Smooth muscle cell (in vitro differentiated cells): ENCODE measurements at regions not wholly inside any gene's neighbourhood (a gene's known extent, or its start where the extent isn't known, plus 50 kb on each side); places are given as distances from the start of the nearest gene placed in this dataset.
A peak's percentile ranks its signal among the peaks of the same experiment; 100 is the strongest.

Source experiments
- DNase-seq: peaks from one replicate; lab custom pipeline; 2025; ENCODE audit not compliant: unreplicated experiment; lab: John Stamatoyannopoulos, UW
- H2AFZ ChIP-seq: fragments of 200-600 bp; sonication (generic); 2 replicates; pipeline ENCODE4 v1.6.0; 2016; ENCODE audit warnings: antibody characterized with exemption, low read depth, mild to moderate bottlenecking
- H3F3A ChIP-seq: fragments of 200-600 bp; sonication (generic); 2 replicates; pipeline ENCODE4 v1.6.0; 2017; ENCODE audit warnings: antibody characterized with exemption, low read depth
- H3K27ac ChIP-seq: fragments of 200-600 bp; sonication (generic); 2 replicates; pipeline ENCODE4 v1.5.1; 2016; ENCODE audit warnings: low read depth, mild to moderate bottlenecking
- H3K27me3 ChIP-seq: fragments of 200-600 bp; sonication (generic); 2 replicates; pipeline ENCODE4 v1.6.1; 2016; ENCODE audit warnings: low read depth, mild to moderate bottlenecking
- H3K36me3 ChIP-seq: fragments of 200-600 bp; sonication (generic); 2 replicates; pipeline ENCODE4 v1.5.1; 2016; ENCODE audit warnings: low read depth
- H3K4me1 ChIP-seq: fragments of 200-600 bp; sonication (generic); 2 replicates; pipeline ENCODE4 v1.5.1; 2016; ENCODE audit warnings: low read depth
- H3K4me2 ChIP-seq: fragments of 200-600 bp; sonication (generic); 2 replicates; pipeline ENCODE4 v1.6.0; 2016; ENCODE audit warnings: mild to moderate bottlenecking
- H3K4me3 ChIP-seq: fragments of 200-600 bp; sonication (generic); 2 replicates; pipeline ENCODE4 v1.5.1; 2016; ENCODE audit warnings: mild to moderate bottlenecking
- H3K79me2 ChIP-seq: fragments of 200-600 bp; sonication (generic); 2 replicates; pipeline ENCODE4 v1.6.0; 2016; ENCODE audit warnings: low read depth, mild to moderate bottlenecking
- H3K9ac ChIP-seq: fragments of 200-600 bp; sonication (generic); 2 replicates; pipeline ENCODE4 v1.6.0; 2016; ENCODE audit warnings: low read depth
- H3K9me3 ChIP-seq: fragments of 200-600 bp; sonication (generic); replicated peaks from 2 replicates; pipeline ENCODE4 v1.5.1; 2016; ENCODE audit warnings: low read depth
- H4K20me1 ChIP-seq: fragments of 200-600 bp; sonication (generic); 2 replicates; pipeline ENCODE4 v1.6.0; 2016; ENCODE audit warnings: low read depth
- CTCF ChIP-seq: fragments of 200-600 bp; sonication (generic); IDR thresholded peaks from 2 replicates; pipeline ENCODE4 v1.5.1; 2017; ENCODE audit warnings: borderline replicate concordance, mild to moderate bottlenecking, antibody characterized with exemption; ENCODE audit not compliant: insufficient read depth, poor library complexity, severe bottlenecking
- WGBS: methylation state at CpG from one replicate; pipeline ENCODE4 v1.1.7; 2016; ENCODE audit warnings: low lambda C conversion rate; 5-methylcytosine and 5-hydroxymethylcytosine counted together

- no peak for TF ChIP-seq CTCF
- Histone ChIP-seq H3K27me3 (peaks cover 10% of the 10 kb centered on the region), H3F3A (no peaks in the 10 kb centered on the region), H2AFZ (no peak overlapping the region), H4K20me1 (no peaks in the 10 kb centered on the region), H3K4me1 (peaks cover 12% of the 10 kb centered on the region), H3K27ac (no peak overlapping the region), H3K4me2 (no peak overlapping the region), H3K9me3 (no peaks in the 10 kb centered on the region), H3K9ac (no peak overlapping the region), H3K79me2 (no peaks in the 10 kb centered on the region), H3K4me3 (no peak overlapping the region), H3K36me3 (no peaks in the 10 kb centered on the region)
- no peak for DNase-seq
- WGBS = 88% methylated on average over 6 of the region's 6 CpGs
Observed at GRCh38 chr1:38132681-38133080, 86.1 kb upstream of the POU3F1 start.

DNA sequence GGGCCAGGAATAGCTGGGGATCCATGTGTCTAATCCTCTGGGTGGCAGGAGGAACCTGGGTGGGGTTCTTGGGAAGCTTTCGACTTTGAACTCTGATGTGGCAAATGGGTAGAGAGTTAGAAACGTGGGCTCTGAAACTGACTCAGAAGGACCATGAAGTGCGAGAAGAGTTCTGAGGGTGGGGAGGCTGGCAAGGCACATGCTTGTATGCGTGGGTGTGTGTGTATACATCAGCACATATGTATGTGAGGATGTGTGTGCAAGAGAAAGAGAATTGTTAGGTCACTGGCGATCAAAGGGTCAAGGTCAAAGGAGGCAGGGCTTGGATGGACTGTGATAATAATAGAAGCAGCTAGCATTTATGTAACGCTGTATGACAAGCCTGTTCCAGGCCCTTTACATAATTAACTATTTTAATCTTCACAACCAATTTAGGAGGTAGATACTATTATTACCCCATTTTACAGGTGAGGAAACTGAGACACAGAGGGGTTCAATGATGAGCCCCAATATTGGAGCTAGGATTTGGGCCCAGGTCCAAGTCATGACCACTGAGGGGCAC, 84.5 kb upstream of the POU3F1 start:
- no peak for DNase-seq
- TF ChIP-seq CTCF = no peak
- H3K4me2 ChIP-seq = no peak overlapping the region
- H4K20me1 ChIP-seq = no peaks in the 10 kb centered on the region
- no peaks in the 10 kb centered on the region for H3F3A ChIP-seq
- no peak overlapping the region for H3K27ac ChIP-seq
- H3K9ac ChIP-seq = no peak overlapping the region
- no peak overlapping the region for H2AFZ ChIP-seq
- H3K4me1 ChIP-seq = peaks cover 12% of the 10 kb centered on the region
- H3K9me3 ChIP-seq = no peaks in the 10 kb centered on the region
- no peaks in the 10 kb centered on the region for H3K36me3 ChIP-seq
- no peak overlapping the region for H3K4me3 ChIP-seq
- peaks cover 10% of the 10 kb centered on the region for H3K27me3 ChIP-seq
- WGBS = 41% methylated on average over 6 of the region's 6 CpGs
- H3K79me2 ChIP-seq = no peaks in the 10 kb centered on the region

- Histone ChIP-seq H4K20me1 (no peaks in the 10 kb centered on the region), H3K79me2 (no peaks in the 10 kb centered on the region), H2AFZ (no peak overlapping the region), H3K27me3 (peaks cover 9% of the 10 kb centered on the region), H3F3A (no peaks in the 10 kb centered on the region), H3K36me3 (no peaks in the 10 kb centered on the region), H3K4me1 (peaks cover 12% of the 10 kb centered on the region), H3K4me2 (no peak overlapping the region), H3K9ac (no peak overlapping the region), H3K27ac (peak overlapping the region; percentile 24), H3K9me3 (no peaks in the 10 kb centered on the region), H3K4me3 (no peak overlapping the region)
- no peak for TF ChIP-seq CTCF
- WGBS = 67% methylated on average over 2 of the region's 2 CpGs
- no peak for DNase-seq
Observed at GRCh38 chr1:38129971-38130370, 83.4 kb upstream of the POU3F1 start.

- Histone ChIP-seq H3K27ac (no peak overlapping the region), H3K9ac (no peak overlapping the region), H3F3A (no peaks in the 10 kb centered on the region), H3K4me1 (peaks cover 12% of the 10 kb centered on the region), H4K20me1 (no peaks in the 10 kb centered on the region), H3K36me3 (no peaks in the 10 kb centered on the region), H3K79me2 (no peaks in the 10 kb centered on the region), H2AFZ (no peak overlapping the region), H3K27me3 (peaks cover 4% of the 10 kb centered on the region), H3K4me2 (no peak overlapping the region), H3K4me3 (no peak overlapping the region), H3K9me3 (no peaks in the 10 kb centered on the region)
- peak; percentile 4 for TF ChIP-seq CTCF
- 81% methylated on average over 5 of the region's 5 CpGs for WGBS
- DNase-seq = no peak
Observed at GRCh38 chr1:38129473-38129872, 82.9 kb upstream of the POU3F1 start.
